Astrocyte (in vitro differentiated cells and primary cell): ENCODE measurements at regions not wholly inside any gene's neighbourhood (a gene's known extent, or its start where the extent isn't known, plus 50 kb on each side); places are given as distances from the start of the nearest gene placed in this dataset.
A peak's percentile ranks its signal among the peaks of the same experiment; 100 is the strongest.

Source experiments
- DNase-seq: peaks from one replicate; pipeline ENCODE4 v3.0.0-alpha.2; 2010; ENCODE audit warnings: low read depth
- FAIRE-seq: peaks from 2 replicates; lab custom pipeline; 2011; peaks lifted over from hg19 to GRCh38; lab: Jason Lieb, UNC
- H2AFZ ChIP-seq: 2 replicates; pipeline ENCODE4 v1.6.0; 2012; ENCODE audit warnings: low read depth, low read length, inconsistent platforms
- H3K27ac ChIP-seq: 2 replicates; pipeline ENCODE4 v1.5.1; 2011; ENCODE audit warnings: low read depth, low read length, inconsistent platforms
- H3K27me3 ChIP-seq: 2 replicates; pipeline ENCODE4 v1.6.0; 2011; ENCODE audit warnings: low read length, inconsistent platforms; ENCODE audit not compliant: insufficient read depth
- H3K36me3 ChIP-seq: 2 replicates; pipeline ENCODE4 v1.5.1; 2011; ENCODE audit warnings: low read length, inconsistent platforms; ENCODE audit not compliant: insufficient read depth
- H3K4me1 ChIP-seq: 2 replicates; pipeline ENCODE4 v1.5.1; 2011; ENCODE audit warnings: low read length, inconsistent platforms; ENCODE audit not compliant: insufficient read depth
- H3K4me2 ChIP-seq: 2 replicates; pipeline ENCODE4 v1.6.0; 2012; ENCODE audit warnings: low read length, inconsistent platforms
- H3K4me3 ChIP-seq: 2 replicates; pipeline ENCODE4 v1.5.1; 2011; ENCODE audit warnings: low read depth, mild to moderate bottlenecking, low read length, inconsistent platforms; ENCODE audit not compliant: insufficient read depth
- H3K79me2 ChIP-seq: 2 replicates; pipeline ENCODE4 v1.6.0; 2012; ENCODE audit warnings: mild to moderate bottlenecking, low read length, inconsistent platforms; ENCODE audit not compliant: insufficient read depth
- H3K9ac ChIP-seq: 2 replicates; pipeline ENCODE4 v1.6.0; 2012; ENCODE audit warnings: mild to moderate bottlenecking, low read length, inconsistent platforms
- H3K9me3 ChIP-seq: 2 replicates; pipeline ENCODE4 v1.5.1; 2012; ENCODE audit warnings: low read depth, mild to moderate bottlenecking, low read length, inconsistent platforms; ENCODE audit not compliant: insufficient read depth
- H4K20me1 ChIP-seq: 2 replicates; pipeline ENCODE4 v1.6.0; 2012; ENCODE audit warnings: low read length, inconsistent platforms; ENCODE audit not compliant: insufficient read depth
- H3K27ac Mint-ChIP-seq: one replicate; pipeline ENCODE4 v1.8.0; 2021; ENCODE audit warnings: mild to moderate bottlenecking, mixed read lengths; ENCODE audit not compliant: unreplicated experiment
- H3K27me3 Mint-ChIP-seq: one replicate; pipeline ENCODE4 v1.8.0; 2021; ENCODE audit warnings: low read depth, mixed read lengths; ENCODE audit not compliant: unreplicated experiment
- H3K36me3 Mint-ChIP-seq: one replicate; pipeline ENCODE4 v1.8.0; 2021; ENCODE audit warnings: low read depth, mixed read lengths; ENCODE audit not compliant: unreplicated experiment
- H3K4me1 Mint-ChIP-seq: one replicate; pipeline ENCODE4 v1.8.0; 2021; ENCODE audit warnings: low read depth, mixed read lengths; ENCODE audit not compliant: unreplicated experiment
- H3K4me3 Mint-ChIP-seq: one replicate; pipeline ENCODE4 v1.8.0; 2021; ENCODE audit warnings: mild to moderate bottlenecking, moderate library complexity, mixed read lengths; ENCODE audit not compliant: unreplicated experiment
- H3K9me3 Mint-ChIP-seq: one replicate; pipeline ENCODE4 v1.8.0; 2021; ENCODE audit warnings: mild to moderate bottlenecking, mixed read lengths; ENCODE audit not compliant: unreplicated experiment
- CTCF ChIP-seq: IDR thresholded peaks from 2 replicates; pipeline ENCODE4 v1.5.1; 2011; ENCODE audit warnings: low read depth, mild to moderate bottlenecking, inconsistent platforms, low read length, moderate library complexity; ENCODE audit not compliant: insufficient read depth
- EZH2 ChIP-seq: IDR thresholded peaks from 2 replicates; pipeline ENCODE4 v1.6.1; 2012; ENCODE audit warnings: mild to moderate bottlenecking, low read length, inconsistent platforms; ENCODE audit not compliant: insufficient read depth

GRCh38 chr1:102580806-102581205 is 527.5 kb downstream of the COL11A1 start:
- Histone ChIP-seq H3K4me1 (no peaks in the 10 kb centered on the region), H3K4me2 (no peak overlapping the region), H3K36me3 (no peaks in the 10 kb centered on the region), H4K20me1 (no peaks in the 10 kb centered on the region), H3K4me3 (no peak overlapping the region), H3K27me3 (no peaks in the 10 kb centered on the region), H3K79me2 (no peaks in the 10 kb centered on the region), H3K9me3 (no peaks in the 10 kb centered on the region), H3K9ac (no peak overlapping the region), H2AFZ (no peak overlapping the region), H3K27ac (no peak overlapping the region)
- H3K4me3 Mint-ChIP-seq, result no peak overlapping the region
- DNase-seq, result no peak
- H3K27ac Mint-ChIP-seq, result no peak overlapping the region
- TF ChIP-seq CTCF, result no peak
- TF ChIP-seq EZH2, result no peak
- H3K9me3 Mint-ChIP-seq, result peaks cover 2% of the 10 kb centered on the region
- no peaks in the 10 kb centered on the region for H3K36me3 Mint-ChIP-seq
- no peaks in the 10 kb centered on the region for H3K27me3 Mint-ChIP-seq
- H3K4me1 Mint-ChIP-seq, result no peaks in the 10 kb centered on the region
- FAIRE-seq, result no peak

GRCh38 chr1:102578804-102579203 is 529.5 kb downstream of the COL11A1 start:
- no peak overlapping the region for H3K9ac ChIP-seq
- no peak overlapping the region for H3K4me3 Mint-ChIP-seq
- TF ChIP-seq EZH2, result no peak
- no peak for TF ChIP-seq CTCF
- H3K9me3 ChIP-seq, result no peaks in the 10 kb centered on the region
- no peaks in the 10 kb centered on the region for H3K36me3 Mint-ChIP-seq
- H3K4me3 ChIP-seq, result no peak overlapping the region
- H3K4me1 Mint-ChIP-seq, result no peaks in the 10 kb centered on the region
- no peak overlapping the region for H3K4me2 ChIP-seq
- H2AFZ ChIP-seq, result no peak overlapping the region
- H3K27ac Mint-ChIP-seq, result no peak overlapping the region
- no peaks in the 10 kb centered on the region for H4K20me1 ChIP-seq
- no peaks in the 10 kb centered on the region for H3K27me3 ChIP-seq
- peaks cover 2% of the 10 kb centered on the region for H3K9me3 Mint-ChIP-seq
- H3K27me3 Mint-ChIP-seq, result no peaks in the 10 kb centered on the region
- no peaks in the 10 kb centered on the region for H3K36me3 ChIP-seq
- no peaks in the 10 kb centered on the region for H3K79me2 ChIP-seq
- no peaks in the 10 kb centered on the region for H3K4me1 ChIP-seq
- H3K27ac ChIP-seq, result no peak overlapping the region
- DNase-seq, result peak; percentile 2
- no peak for FAIRE-seq

GRCh38 chr1:102572637-102573036 is 535.7 kb downstream of the COL11A1 start:
- TF ChIP-seq EZH2 (no peak), CTCF (no peak)
- H3K4me1 ChIP-seq, result no peaks in the 10 kb centered on the region
- no peaks in the 10 kb centered on the region for H3K36me3 Mint-ChIP-seq
- H3K36me3 ChIP-seq, result no peaks in the 10 kb centered on the region
- no peak overlapping the region for H3K27ac ChIP-seq
- H3K27ac Mint-ChIP-seq, result no peak overlapping the region
- no peak overlapping the region for H3K4me3 ChIP-seq
- no peak overlapping the region for H2AFZ ChIP-seq
- no peak overlapping the region for H3K9ac ChIP-seq
- H3K27me3 ChIP-seq, result no peaks in the 10 kb centered on the region
- no peaks in the 10 kb centered on the region for H3K79me2 ChIP-seq
- H3K4me1 Mint-ChIP-seq, result peaks cover 2% of the 10 kb centered on the region
- FAIRE-seq (no peak), DNase-seq (no peak)
- H3K4me3 Mint-ChIP-seq, result no peak overlapping the region
- H3K9me3 Mint-ChIP-seq, result no peaks in the 10 kb centered on the region
- no peak overlapping the region for H3K4me2 ChIP-seq
- no peaks in the 10 kb centered on the region for H3K27me3 Mint-ChIP-seq
- H4K20me1 ChIP-seq, result no peaks in the 10 kb centered on the region
- no peaks in the 10 kb centered on the region for H3K9me3 ChIP-seq
